GM18867 (cell line): ENCODE measurements at regions not wholly inside any gene's neighbourhood (a gene's known extent, or its start where the extent isn't known, plus 50 kb on each side); places are given as distances from the start of the nearest gene placed in this dataset.
"Not testable (repeated sequence)": the region's sequence is repeated elsewhere in the genome, so short reads cannot be mapped to it uniquely, and the experiment has no call there.

Source experiments
- ATAC-seq: cut with Tn5 transposase; IDR thresholded peaks from one replicate; pipeline ENCODE4 v1.9.1; 2021; ENCODE audit warnings: mild to moderate bottlenecking, moderate library complexity; ENCODE audit not compliant: unreplicated experiment

- no peak for ATAC-seq
These were observed 395.4 kb downstream of the ZNF804A start for GRCh38 chr2:184993746-184994145.

GRCh38 chr2:185006481-185006880, 408.2 kb downstream of the ZNF804A start:
- no peak for ATAC-seq

- ATAC-seq, result no peak
These were observed 414.3 kb downstream of the ZNF804A start for GRCh38 chr2:185012643-185013042.

GRCh38 chr2:185014076-185014475, 415.7 kb downstream of the ZNF804A start:
- no peak for ATAC-seq

- not testable (repeated sequence) for ATAC-seq
These were observed 427.6 kb downstream of the ZNF804A start for GRCh38 chr2:185025891-185026290.

- ATAC-seq, result no peak
These were observed 437.6 kb downstream of the ZNF804A start for GRCh38 chr2:185035906-185036305.

- ATAC-seq, result no peak
These were observed 446.1 kb downstream of the ZNF804A start for GRCh38 chr2:185044323-185044874.

GRCh38 chr2:185050804-185051203, 452.5 kb downstream of the ZNF804A start:
- ATAC-seq, result no peak

GRCh38 chr2:185063761-185064160, 465.4 kb downstream of the ZNF804A start:
- ATAC-seq, result no peak

GRCh38 chr2:185066128-185066527, 467.8 kb downstream of the ZNF804A start:
- no peak for ATAC-seq

GRCh38 chr2:185069107-185069506, 470.8 kb downstream of the ZNF804A start:
- peak; percentile 60 for ATAC-seq

GRCh38 chr2:185074156-185074555, 475.8 kb downstream of the ZNF804A start:
- no peak for ATAC-seq

GRCh38 chr2:185082749-185083148, 484.4 kb downstream of the ZNF804A start:
- ATAC-seq, result no peak

GRCh38 chr2:185108588-185108987, 510.3 kb downstream of the ZNF804A start:
- ATAC-seq, result no peak

- ATAC-seq, result no peak
These were observed 529.1 kb downstream of the ZNF804A start for GRCh38 chr2:185127412-185127811.

GRCh38 chr2:185128346-185128745, 530.0 kb downstream of the ZNF804A start:
- no peak for ATAC-seq

- no peak for ATAC-seq
These were observed 530.7 kb downstream of the ZNF804A start for GRCh38 chr2:185128996-185129395.

- no peak for ATAC-seq
These were observed 532.4 kb downstream of the ZNF804A start for GRCh38 chr2:185130685-185131084.

- ATAC-seq, result no peak
These were observed 534.2 kb downstream of the ZNF804A start for GRCh38 chr2:185132501-185133041.

GRCh38 chr2:185137700-185138099, 539.4 kb downstream of the ZNF804A start:
- no peak for ATAC-seq

- no peak for ATAC-seq
These were observed 544.3 kb downstream of the ZNF804A start for GRCh38 chr2:185142677-185143076.

- no peak for ATAC-seq
These were observed 546.0 kb downstream of the ZNF804A start for GRCh38 chr2:185144159-185144919.
